Activated CD4-positive, alpha-beta T cell treated with anti-CD3 and anti-CD28 coated beads, Interleukin-2, amount 50 U/mL, for 1 hour (primary cell): ENCODE measurements at regions not wholly inside any gene's neighbourhood (a gene's known extent, or its start where the extent isn't known, plus 50 kb on each side); places are given as distances from the start of the nearest gene placed in this dataset.
"Not testable (repeated sequence)": the region's sequence is repeated elsewhere in the genome, so short reads cannot be mapped to it uniquely, and the experiment has no call there.

Source experiments
- DNase-seq: peaks from one replicate; pipeline ENCODE4 v3.0.0-alpha.2; 2020

- DNase-seq = no peak
Observed at GRCh38 chr13:91032104-91032503, 315.4 kb upstream of the MIR17HG start.

- DNase-seq = no peak
Observed at GRCh38 chr13:91036886-91037285, 310.6 kb upstream of the MIR17HG start.

GRCh38 chr13:91042870-91043269 is 304.6 kb upstream of the MIR17HG start:
- DNase-seq = no peak

DNA sequence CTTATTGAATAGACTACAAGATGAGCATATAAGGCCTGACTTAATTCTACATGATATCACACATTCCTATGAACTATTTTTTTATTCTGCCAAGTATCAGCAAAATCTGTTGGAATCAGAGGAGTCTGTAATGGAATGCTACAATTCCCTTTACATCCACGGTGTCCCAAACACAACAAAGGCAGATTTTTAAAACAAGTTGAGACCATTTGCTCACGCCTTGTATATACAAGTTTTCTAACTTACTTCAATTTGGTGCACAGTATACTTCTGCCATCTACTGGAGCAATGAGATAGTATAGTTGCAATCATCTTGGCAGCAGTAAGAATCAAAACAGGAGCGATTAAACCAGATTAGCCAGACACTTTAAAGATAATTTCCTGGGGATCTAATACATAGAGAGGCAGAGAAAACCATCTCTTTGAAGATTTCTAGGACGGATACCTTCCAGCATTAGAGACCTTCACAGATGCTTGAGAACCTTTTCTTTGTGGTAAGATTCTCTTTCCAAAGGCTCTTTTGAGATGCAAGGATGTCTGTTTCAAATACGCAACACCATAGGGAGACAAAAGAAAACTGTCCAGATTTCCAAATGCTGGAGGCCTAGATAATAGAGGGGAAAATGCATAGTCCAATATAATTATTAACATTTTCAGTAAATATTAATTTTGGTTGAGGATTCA is 302.0 kb upstream of the MIR17HG start:
- DNase-seq = no peak

GRCh38 chr13:91046715-91047327 is 300.7 kb upstream of the MIR17HG start:
- no peak for DNase-seq

DNA sequence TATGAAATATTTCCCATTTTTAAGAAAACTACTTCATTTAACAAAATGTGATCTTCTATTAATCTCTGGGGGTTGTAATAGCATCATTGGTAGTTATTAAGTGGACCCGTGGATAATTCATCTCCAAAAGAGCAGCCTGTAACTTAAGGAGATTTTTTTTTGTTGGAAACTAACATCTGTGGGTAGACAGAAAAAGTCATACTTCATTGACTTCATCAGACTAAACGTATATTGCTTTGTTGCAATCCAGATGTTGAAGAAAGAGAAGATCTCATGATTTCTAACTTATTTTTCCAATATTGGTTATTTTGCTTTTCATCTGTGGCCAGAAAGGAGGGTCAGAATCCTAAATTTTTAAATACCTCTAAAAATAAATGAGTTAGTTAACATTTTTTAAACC is 296.5 kb upstream of the MIR17HG start:
- no peak for DNase-seq

- no peak for DNase-seq
Observed at GRCh38 chr13:91052876-91053275, 294.6 kb upstream of the MIR17HG start.

- no peak for DNase-seq
Observed at GRCh38 chr13:91053318-91054065, 294.0 kb upstream of the MIR17HG start.

DNA sequence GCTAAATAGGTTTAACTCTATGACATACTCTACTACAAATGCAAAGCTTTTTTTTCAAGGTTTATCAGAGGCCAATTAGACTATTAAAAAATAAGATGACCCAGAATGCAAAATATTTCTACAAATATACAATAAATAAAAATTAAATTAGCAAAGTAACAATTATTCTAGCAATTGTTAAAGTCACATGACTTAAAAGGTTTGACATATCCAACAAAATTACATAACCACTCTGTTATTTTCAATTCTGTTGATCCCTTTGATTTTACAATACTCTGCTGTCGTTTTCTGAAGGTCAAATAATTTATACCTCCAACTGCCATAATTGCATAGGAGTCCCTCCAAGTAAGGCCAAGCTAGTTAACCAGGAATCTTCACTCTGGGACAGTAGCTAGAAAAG is 292.6 kb upstream of the MIR17HG start:
- DNase-seq = no peak

- DNase-seq = no peak
Observed at GRCh38 chr13:91056746-91057145, 290.7 kb upstream of the MIR17HG start.

DNA sequence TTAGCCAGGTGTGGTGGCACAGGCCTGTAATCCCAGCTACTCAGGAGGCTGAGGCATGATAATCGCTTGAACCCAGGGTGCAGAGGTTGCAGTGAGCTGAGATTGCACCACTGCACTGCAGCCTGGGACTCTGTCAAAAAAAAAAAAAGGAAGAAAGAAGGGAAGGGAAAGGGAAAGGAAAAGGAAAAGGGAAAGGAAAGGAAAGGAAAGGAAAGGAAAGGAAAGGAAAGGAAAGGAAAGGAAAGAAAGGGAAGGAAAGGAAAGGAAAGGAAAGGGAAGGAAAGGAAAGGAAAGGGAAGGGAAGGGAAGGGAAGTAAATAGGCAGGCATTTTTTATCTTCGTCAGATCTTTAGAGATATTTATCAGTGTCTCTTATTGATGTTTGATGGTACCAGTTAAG is 290.0 kb upstream of the MIR17HG start:
- DNase-seq = not testable (repeated sequence)

DNA sequence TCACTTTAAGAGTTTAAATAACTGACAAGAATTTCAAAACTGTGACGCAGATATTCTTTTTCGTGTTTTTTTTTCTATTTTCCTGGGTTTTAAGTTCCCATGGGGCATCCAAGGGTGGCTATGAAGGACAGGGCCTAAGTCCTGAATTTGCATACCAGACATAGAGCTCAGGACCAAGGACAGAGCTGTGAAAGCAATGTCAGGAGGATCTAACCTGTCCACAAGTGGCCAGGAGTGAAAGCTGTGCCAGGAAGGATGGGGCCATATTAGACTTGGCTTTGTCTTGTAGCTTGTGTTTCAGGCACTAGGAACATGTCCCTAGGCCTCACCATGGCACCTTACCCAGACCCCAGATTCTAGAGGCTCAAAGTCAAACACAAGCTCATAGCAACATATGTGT is 289.4 kb upstream of the MIR17HG start:
- DNase-seq = no peak

DNA sequence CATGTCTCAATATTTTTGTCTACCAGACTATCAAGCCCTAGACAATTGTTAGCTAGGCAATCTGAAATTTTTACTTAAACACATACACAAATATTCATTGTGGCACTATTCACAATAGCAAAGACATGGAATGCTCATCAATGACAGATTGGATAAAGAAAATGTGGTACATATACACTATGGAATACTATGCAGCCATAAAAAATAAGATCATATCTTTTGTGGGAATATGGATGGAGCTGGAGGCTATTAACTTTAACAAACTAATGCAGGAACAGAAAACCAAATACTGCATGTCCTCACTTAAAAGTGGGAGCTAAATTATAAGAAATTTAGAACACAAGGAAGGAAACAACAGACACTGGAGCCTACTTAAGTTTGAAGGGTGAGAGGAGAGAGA is 288.6 kb upstream of the MIR17HG start:
- no peak for DNase-seq

GRCh38 chr13:91066745-91067144 is 280.7 kb upstream of the MIR17HG start:
- no peak for DNase-seq

GRCh38 chr13:91072486-91072885 is 275.0 kb upstream of the MIR17HG start:
- no peak for DNase-seq

- DNase-seq = no peak
Observed at GRCh38 chr13:91074091-91074490, 273.4 kb upstream of the MIR17HG start.

- no peak for DNase-seq
Observed at GRCh38 chr13:91076830-91077229, 270.7 kb upstream of the MIR17HG start.

- DNase-seq = no peak
Observed at GRCh38 chr13:91078093-91078679, 269.3 kb upstream of the MIR17HG start.

GRCh38 chr13:91079176-91079575 is 268.3 kb upstream of the MIR17HG start:
- DNase-seq = no peak

DNA sequence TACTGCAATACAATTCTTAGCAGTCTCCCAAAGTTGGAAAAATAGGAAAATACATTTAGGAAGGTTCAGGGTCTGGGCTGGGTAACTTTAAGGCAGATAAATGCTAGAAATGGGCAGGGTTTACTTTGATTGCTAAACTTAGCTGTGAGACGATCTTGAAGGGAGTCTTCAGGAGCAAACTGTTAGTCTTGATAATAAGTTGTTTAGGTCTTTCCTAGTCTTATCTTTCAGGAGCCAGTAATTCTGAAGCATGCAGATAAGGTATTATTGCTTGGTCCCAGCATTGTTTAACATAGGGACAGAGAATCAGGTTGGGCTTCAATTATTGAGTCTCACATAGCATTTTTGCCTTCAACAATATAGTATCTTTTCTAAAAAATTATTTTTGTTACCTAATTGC is 262.4 kb upstream of the MIR17HG start:
- DNase-seq = no peak

DNA sequence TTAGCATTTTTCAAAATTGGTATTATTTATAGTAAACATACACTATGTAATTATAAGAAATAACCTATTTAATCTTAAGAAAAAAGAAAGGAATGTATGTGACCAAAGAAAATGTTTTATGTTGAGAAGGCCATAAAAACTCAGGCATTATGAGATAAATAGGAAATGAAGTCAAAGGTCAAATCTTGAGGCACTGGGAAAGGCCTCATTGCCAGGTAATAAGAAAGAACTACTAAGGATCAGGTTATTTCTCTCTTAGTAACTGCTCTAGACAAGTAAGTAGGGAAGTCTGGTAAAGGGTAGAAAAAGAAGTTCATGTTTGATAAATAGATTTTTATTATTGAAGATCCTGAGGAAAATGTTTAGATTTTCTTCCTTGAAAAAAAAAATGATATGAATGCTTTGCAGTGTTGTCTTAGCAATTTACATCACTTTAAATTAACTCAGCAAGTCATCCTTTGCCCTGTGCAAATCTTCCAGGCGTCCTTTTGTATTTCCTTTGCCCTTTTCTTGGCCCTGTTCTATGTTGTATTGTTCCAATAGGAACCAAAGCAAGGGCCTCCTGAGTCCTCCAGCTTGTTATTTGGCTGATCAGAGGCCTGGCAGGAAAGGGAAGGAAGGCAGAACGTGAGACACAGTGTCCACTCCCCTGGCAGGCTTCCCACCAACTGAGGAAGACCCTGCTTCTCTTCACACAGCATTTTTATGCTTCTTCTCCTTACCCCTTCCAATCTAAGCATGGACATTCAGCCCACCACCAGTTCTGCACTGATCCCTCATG is 260.4 kb upstream of the MIR17HG start:
- no peak for DNase-seq

DNA sequence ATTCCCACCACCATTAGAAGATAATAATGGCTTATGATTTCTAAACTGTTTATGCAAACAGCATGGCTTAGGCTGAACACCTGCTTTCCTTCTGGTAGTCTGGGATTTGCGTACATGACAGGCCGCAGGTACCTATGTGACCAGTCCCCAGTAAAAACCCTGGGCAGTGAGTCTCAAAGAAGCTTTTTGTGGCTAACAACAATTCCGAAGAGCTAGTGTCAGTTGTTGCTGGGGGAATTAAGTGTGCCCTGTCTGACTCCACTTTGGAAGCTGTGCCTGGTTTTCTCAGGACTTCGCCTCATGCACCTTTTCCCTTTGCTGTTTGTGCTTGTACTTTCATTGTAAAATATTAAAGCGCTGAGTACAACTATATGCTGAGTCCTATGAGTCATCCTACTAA is 250.2 kb upstream of the MIR17HG start:
- no peak for DNase-seq

DNA sequence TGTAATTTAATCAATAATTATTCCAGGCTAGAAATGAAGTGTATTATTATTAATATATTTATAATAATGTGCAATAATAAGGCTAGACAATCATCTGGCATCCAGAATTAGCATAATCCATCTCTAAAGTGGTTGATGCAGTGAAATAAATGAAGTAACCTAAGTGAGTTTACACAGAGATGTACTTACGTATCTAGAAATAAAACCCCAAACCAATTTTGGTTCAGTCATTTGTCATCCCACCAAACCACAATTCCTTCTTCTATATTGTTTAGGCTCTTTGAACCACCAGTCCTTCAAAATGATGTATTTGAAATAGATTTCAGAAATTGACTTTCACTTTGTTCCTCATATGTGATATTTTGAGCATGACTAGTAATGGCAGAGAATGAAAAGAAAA is 247.6 kb upstream of the MIR17HG start:
- no peak for DNase-seq
